B cell (primary cell): ENCODE measurements at regions not wholly inside any gene's neighbourhood (a gene's known extent, or its start where the extent isn't known, plus 50 kb on each side); places are given as distances from the start of the nearest gene placed in this dataset.

Source experiments
- CTCF ChIP-seq: fragments of 200-600 bp; IDR thresholded peaks from one replicate; pipeline ENCODE4 v1.8.0; 2022; ENCODE audit warnings: antibody characterized with exemption, mild to moderate bottlenecking
- EZH2 ChIP-seq: IDR thresholded peaks from 2 replicates; pipeline ENCODE4 v1.6.1; 2012; ENCODE audit warnings: borderline replicate concordance, low read depth, mild to moderate bottlenecking, moderate library complexity, low read length; ENCODE audit not compliant: insufficient read depth, poor library complexity, severe bottlenecking

- no peak for TF ChIP-seq CTCF
- no peak for TF ChIP-seq EZH2
Observed at GRCh38 chr7:4556868-4557793, 125.0 kb upstream of the FOXK1 start.
